HFF-Myc (cell line): ENCODE measurements at regions not wholly inside any gene's neighbourhood (a gene's known extent, or its start where the extent isn't known, plus 50 kb on each side); places are given as distances from the start of the nearest gene placed in this dataset.

Experiments
- DNase-seq: peaks from one replicate; pipeline ENCODE4 v3.0.0-alpha.2; 2011; ENCODE audit warnings: low read depth; ENCODE audit errors: extremely low read depth
- H3K4me3 ChIP-seq: replicated peaks from 2 replicates; pipeline ENCODE4 v1.5.1; 2011; ENCODE audit warnings: low read depth, mild to moderate bottlenecking, control low read depth, low read length
- TF ChIP-seq, protein P1 (sequence below): IDR thresholded peaks from 2 replicates; pipeline ENCODE4 v1.5.1; 2012; ENCODE audit warnings: mild to moderate bottlenecking, low read depth, low read length, control low read depth; ENCODE audit errors: missing control alignments

DNA sequence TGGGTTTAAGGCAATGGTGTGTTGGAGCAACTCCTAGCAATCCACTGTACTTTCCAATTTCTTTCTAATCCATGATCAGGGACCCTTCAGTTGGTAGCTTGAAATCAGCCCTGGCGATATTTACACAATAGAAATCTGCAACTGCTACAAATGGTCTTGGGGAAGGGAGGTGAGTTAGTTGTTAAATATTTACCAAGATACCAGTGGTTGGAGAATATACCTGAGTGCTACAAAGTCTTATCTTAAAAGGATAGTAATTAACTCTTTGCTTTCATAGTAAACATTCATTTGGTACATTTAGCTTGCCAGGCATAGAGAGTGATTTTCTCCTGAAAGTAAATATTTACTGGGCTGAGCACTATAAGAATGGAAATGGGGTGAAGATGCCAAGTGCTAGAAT, 568.2 kb downstream of the BCKDHB start:
- DNase-seq, result no peak
- TF ChIP-seq, protein P1, sequence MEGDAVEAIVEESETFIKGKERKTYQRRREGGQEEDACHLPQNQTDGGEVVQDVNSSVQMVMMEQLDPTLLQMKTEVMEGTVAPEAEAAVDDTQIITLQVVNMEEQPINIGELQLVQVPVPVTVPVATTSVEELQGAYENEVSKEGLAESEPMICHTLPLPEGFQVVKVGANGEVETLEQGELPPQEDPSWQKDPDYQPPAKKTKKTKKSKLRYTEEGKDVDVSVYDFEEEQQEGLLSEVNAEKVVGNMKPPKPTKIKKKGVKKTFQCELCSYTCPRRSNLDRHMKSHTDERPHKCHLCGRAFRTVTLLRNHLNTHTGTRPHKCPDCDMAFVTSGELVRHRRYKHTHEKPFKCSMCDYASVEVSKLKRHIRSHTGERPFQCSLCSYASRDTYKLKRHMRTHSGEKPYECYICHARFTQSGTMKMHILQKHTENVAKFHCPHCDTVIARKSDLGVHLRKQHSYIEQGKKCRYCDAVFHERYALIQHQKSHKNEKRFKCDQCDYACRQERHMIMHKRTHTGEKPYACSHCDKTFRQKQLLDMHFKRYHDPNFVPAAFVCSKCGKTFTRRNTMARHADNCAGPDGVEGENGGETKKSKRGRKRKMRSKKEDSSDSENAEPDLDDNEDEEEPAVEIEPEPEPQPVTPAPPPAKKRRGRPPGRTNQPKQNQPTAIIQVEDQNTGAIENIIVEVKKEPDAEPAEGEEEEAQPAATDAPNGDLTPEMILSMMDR, result no peak
- H3K4me3 ChIP-seq, result no peak overlapping the region

DNA sequence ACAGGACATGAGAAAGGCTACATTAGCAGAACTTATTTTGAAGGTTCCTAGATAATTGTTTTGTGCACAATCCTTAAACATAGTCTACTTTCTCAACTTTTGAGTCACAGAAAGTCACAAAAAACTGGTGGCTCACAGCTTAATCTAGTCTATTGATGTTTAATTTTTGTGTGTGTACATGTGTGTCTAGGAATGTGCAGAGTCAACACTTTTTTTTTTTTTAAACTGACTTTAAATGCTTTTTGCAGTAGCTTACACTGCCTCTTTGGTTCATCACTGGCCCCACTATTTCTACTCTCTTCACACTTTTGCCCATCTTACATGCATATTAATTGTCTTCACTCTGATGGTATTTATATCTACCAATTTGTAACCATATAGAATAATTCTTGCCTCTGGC, 566.9 kb downstream of the BCKDHB start:
- H3K4me3 ChIP-seq, result no peak overlapping the region
- TF ChIP-seq, protein P1, result no peak
- no peak for DNase-seq

DNA sequence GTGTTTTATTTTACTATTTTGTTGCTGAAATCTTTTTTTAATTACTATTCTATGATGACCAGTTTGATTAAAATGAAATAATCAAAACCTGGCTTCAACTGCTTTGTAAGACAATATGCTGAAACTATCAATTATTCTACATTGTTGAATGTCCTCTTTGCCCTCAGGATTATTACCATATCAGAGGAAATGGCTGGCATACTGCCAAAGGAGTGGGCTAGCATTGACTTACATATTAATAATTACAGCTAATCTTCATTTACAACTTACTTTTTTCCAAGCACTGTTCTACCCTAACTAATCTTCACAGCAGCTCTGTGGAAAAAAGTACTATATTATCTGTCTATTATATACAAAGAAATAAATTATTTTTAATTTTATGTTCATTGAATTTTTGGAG, 560.5 kb downstream of the BCKDHB start:
- TF ChIP-seq, protein P1, result no peak
- no peak for DNase-seq
- H3K4me3 ChIP-seq, result no peak overlapping the region

DNA sequence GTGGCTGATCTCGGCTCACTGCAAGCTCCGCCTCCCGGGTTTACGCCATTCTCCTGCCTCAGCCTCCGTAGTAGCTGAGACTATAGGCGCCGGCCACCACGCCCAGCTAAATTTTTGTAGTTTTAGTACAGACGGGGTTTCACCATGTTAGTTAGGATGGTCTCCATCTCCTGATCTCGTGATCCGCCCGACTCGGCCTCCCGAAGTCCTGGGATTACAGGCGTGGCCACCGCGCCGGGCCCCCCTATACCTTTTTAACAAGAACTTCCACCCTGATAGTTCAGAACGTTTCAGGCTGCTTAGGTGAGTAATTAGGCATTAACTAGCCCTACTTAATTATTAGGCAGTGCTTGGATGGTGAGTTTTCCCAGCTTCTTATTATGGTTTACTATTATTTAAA, 552.5 kb downstream of the BCKDHB start:
- TF ChIP-seq, protein P1, result no peak
- no peak for DNase-seq
- no peak overlapping the region for H3K4me3 ChIP-seq

DNA sequence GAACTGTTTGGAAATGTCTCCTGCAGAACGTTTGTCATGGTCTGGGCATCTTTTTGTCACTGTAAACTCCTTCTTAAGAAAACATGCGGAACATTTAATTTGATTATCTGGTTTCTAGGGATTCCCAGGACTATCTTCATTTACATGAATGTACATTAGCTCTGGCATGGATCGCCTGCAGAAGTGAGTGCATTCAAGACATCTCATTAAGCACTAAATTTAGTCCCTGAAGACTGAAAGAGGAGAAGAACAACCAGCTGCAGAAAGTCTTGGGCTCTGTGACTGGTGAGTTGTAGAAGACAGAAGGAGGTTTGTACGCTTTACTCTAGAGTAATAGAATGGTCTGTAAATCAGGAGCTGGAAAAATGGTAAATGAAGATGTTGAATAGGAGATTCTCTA, 540.7 kb downstream of the BCKDHB start:
- DNase-seq, result no peak
- TF ChIP-seq, protein P1, result no peak
- no peak overlapping the region for H3K4me3 ChIP-seq

DNA sequence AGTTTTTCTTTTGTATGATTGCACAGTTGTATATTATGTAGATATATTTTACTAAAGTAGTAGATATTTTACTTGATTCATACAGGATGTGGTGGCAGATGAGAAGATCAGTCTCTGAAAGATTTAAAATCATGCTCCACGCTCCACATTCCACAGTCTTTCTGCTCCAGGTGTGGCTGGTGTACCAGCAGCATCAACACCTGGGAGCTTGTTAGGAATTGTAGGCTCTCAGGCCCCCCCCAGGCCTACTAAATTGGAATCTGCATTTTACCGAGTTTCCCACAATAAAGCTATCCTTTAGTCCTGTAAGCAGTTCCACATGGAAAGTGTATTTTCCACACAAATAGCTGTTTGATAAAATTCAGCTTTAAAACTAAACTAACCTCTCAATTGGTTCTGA, 537.4 kb downstream of the BCKDHB start:
- H3K4me3 ChIP-seq, result no peak overlapping the region
- no peak for DNase-seq
- TF ChIP-seq, protein P1, result no peak

DNA sequence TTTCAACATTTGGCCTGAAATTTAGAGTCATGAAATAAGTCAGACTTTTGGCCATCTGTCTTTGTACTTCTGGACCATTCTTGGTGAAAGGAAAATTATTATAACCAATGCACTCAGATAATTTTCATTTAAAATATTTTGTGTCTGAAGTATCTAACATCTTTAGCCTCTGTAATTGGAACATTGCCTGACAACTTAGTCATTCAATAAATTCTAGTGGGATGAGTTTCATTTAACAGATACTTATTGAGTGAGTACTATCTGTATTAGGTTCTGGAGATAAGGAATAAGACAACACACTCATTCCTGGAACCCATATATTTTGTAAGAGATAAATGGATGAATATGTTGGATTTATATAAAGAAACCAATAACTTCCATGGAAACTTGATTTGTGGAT, 536.0 kb downstream of the BCKDHB start:
- no peak overlapping the region for H3K4me3 ChIP-seq
- no peak for DNase-seq
- TF ChIP-seq, protein P1, result no peak
